ENCODE measurements at regions not wholly inside any gene's neighbourhood (a gene's known extent, or its start where the extent isn't known, plus 50 kb on each side); places are given as distances from the start of the nearest gene placed in this dataset.
"Not testable (repeated sequence)": the region's sequence is repeated elsewhere in the genome, so short reads cannot be mapped to it uniquely, and the experiment has no call there.

DNA sequence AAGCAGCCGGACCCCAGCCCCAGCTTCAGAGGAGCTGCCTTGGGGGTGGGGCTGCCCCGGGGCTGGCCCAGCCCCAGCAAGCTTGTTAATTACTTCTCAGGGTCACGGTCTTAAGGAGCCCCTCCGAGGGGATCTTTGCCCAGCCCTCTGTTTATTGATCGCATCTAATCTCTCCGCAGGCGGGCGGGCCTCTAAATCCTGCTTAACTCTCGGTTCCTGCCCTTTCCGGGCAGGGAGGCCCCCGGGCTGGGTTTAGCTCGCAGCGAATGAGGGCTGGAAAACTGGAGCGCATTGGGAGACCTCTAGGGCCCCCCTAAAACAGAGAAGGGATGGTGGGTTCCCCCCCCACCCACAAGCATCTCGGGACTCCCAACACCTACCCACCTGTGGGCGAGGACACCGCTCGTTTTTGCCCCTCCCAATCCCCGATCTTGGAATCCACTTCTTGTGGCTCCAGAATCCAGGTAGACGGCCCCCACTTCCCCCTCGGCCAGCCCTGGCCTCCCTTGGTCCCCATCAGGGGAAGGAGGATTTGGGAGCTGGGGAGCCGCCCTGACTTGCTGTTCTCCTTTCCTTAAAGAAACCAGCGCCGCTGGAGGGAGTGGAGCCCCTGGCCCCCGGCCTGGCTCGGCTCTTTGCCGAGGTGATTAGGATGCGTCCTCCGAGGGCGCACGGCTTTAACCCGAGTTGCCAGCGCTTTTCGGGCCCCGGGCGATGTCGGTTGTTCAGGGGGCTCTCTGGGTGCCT lies 59.5 kb upstream of the ADGRL1 start:
- peak overlapping the region in 1 of 2 donors; percentile 43 for H3K4me3 ChIP-seq (ENCODE audit: low read depth in 1 of 2, low read length in 2 of 2)

DNA sequence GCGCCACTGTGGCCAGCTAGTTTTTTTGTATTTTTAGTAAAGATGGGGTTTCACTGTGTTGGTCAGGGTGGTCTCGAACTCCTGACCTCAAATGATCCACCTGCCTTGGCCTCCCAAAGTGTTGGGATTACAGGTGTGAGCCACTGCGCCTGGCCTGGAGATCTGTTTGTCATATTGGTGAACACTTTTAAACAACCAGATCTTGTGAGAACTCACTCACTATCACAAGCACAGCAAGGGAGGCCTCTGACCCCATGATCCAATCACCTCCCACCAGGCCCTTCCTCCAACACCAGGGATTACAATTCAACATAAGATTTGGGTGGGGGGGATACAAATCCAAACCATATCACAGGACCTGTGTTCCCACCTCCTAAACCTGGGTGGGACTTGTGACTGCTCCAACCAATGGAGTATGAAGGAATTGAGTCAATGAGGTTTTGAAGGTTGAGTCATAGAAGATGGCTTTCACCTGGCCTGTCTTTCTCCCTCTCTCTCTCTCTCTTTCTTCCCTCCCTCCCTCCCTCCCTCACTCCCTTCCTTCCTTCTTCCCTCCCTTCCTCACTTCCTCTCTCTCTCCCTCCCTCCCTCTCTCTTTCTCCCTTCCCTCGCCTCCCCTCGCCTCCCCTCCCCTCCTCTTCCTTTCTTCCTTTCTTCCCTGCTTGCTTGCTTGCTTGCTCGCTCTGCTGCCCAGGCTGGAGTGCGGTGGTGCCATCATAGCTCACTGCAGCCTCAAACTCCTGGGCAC lies 50.1 kb upstream of the ADGRL1 start:
- not testable (repeated sequence) for H3K27me3 ChIP-seq (ENCODE audit: control insufficient read depth in 1 of 2, insufficient read depth in 2 of 2, low read length in 2 of 2); H3K27ac ChIP-seq (ENCODE audit: low read depth, low read length); H3K4me3 ChIP-seq (ENCODE audit: low read depth in 1 of 2, low read length in 2 of 2); H3K36me3 ChIP-seq (ENCODE audit: control insufficient read depth in 1 of 2, insufficient read depth in 2 of 2, low read length in 2 of 2); H3K9ac ChIP-seq (ENCODE audit: low read depth in 1 of 2, low read length in 2 of 2); H3K9me3 ChIP-seq (ENCODE audit: control insufficient read depth in 1 of 2, low read length in 2 of 2); H3K4me1 ChIP-seq (ENCODE audit: control insufficient read depth in 1 of 2, insufficient read depth in 2 of 2, low read length in 2 of 2)

More for the DNA sequence above, 59.5 kb upstream of the ADGRL1 start:
- no peaks in the 10 kb centered on the region for H3K36me3 ChIP-seq (ENCODE audit: control insufficient read depth in 1 of 2, insufficient read depth in 2 of 2, low read length in 2 of 2)
- no peaks in the 10 kb centered on the region for H3K9me3 ChIP-seq (ENCODE audit: control insufficient read depth in 1 of 2, low read length in 2 of 2)
- H3K9ac ChIP-seq (ENCODE audit: low read depth in 1 of 2, low read length in 2 of 2) = no peak overlapping the region
- no peak overlapping the region for H3K27ac ChIP-seq (ENCODE audit: low read depth, low read length)
- peaks cover 0 to 5% of the 10 kb centered on the region in 2 donors for H3K4me1 ChIP-seq (ENCODE audit: control insufficient read depth in 1 of 2, insufficient read depth in 2 of 2, low read length in 2 of 2)
- H3K27me3 ChIP-seq (ENCODE audit: control insufficient read depth in 1 of 2, insufficient read depth in 2 of 2, low read length in 2 of 2) = peaks cover 6 to 10% of the 10 kb centered on the region in 2 donors

Data from duodenal mucosa (tissue), 2 donors.